ENCODE measurements at regions not wholly inside any gene's neighbourhood (a gene's known extent, or its start where the extent isn't known, plus 50 kb on each side); places are given as distances from the start of the nearest gene placed in this dataset.

GRCh38 chr14:61997161-61997560 is 234.9 kb downstream of the SNAPC1 start:
- TF ChIP-seq, protein P1, sequence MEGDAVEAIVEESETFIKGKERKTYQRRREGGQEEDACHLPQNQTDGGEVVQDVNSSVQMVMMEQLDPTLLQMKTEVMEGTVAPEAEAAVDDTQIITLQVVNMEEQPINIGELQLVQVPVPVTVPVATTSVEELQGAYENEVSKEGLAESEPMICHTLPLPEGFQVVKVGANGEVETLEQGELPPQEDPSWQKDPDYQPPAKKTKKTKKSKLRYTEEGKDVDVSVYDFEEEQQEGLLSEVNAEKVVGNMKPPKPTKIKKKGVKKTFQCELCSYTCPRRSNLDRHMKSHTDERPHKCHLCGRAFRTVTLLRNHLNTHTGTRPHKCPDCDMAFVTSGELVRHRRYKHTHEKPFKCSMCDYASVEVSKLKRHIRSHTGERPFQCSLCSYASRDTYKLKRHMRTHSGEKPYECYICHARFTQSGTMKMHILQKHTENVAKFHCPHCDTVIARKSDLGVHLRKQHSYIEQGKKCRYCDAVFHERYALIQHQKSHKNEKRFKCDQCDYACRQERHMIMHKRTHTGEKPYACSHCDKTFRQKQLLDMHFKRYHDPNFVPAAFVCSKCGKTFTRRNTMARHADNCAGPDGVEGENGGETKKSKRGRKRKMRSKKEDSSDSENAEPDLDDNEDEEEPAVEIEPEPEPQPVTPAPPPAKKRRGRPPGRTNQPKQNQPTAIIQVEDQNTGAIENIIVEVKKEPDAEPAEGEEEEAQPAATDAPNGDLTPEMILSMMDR (IDR thresholded peaks at IDR 0.05; ENCODE audit: control insufficient read depth, extremely low read depth, insufficient read depth): no peak
- no peak for DNase-seq (ENCODE audit: low read depth)
- H3K4me3 ChIP-seq (ENCODE audit: low read depth, low read length): no peak overlapping the region

GRCh38 chr14:62001963-62002362 is 239.7 kb downstream of the SNAPC1 start:
- H3K4me3 ChIP-seq (ENCODE audit: low read depth, low read length): no peak overlapping the region
- DNase-seq (ENCODE audit: low read depth): no peak
- TF ChIP-seq, protein P1 (IDR thresholded peaks at IDR 0.05; ENCODE audit: control insufficient read depth, extremely low read depth, insufficient read depth): no peak

- H3K4me3 ChIP-seq (ENCODE audit: low read depth, low read length): no peak overlapping the region
- DNase-seq (ENCODE audit: low read depth): no peak
- TF ChIP-seq, protein P1 (IDR thresholded peaks at IDR 0.05; ENCODE audit: control insufficient read depth, extremely low read depth, insufficient read depth): no peak
These were observed 240.4 kb downstream of the SNAPC1 start for GRCh38 chr14:62002642-62003041.

DNA sequence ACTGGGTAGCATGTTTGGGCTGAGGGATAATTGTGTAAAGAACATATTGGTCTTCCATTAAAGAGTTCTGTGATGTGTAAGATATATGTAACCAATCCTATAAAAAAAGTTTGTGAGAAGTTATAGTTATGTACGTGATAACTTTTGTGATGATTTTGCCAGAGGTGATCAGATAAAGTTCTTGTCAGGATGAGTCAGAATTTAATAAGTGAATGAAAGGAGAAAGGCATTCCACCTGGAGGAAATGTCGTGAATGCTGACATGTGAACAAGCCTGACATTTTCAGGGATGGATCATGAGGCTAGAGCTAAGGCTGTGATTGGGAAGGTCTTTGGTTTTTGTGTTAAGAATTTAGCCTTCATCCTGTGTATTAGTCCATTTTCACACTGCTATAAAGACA is 241.5 kb downstream of the SNAPC1 start:
- DNase-seq (ENCODE audit: low read depth): no peak
- H3K4me3 ChIP-seq (ENCODE audit: low read depth, low read length): no peak overlapping the region
- TF ChIP-seq, protein P1 (IDR thresholded peaks at IDR 0.05; ENCODE audit: control insufficient read depth, extremely low read depth, insufficient read depth): no peak

- no peak overlapping the region for H3K4me3 ChIP-seq (ENCODE audit: low read depth, low read length)
- TF ChIP-seq, protein P1 (IDR thresholded peaks at IDR 0.05; ENCODE audit: control insufficient read depth, extremely low read depth, insufficient read depth): no peak
- DNase-seq (ENCODE audit: low read depth): no peak
These were observed 244.0 kb downstream of the SNAPC1 start for GRCh38 chr14:62006116-62006731.

DNA sequence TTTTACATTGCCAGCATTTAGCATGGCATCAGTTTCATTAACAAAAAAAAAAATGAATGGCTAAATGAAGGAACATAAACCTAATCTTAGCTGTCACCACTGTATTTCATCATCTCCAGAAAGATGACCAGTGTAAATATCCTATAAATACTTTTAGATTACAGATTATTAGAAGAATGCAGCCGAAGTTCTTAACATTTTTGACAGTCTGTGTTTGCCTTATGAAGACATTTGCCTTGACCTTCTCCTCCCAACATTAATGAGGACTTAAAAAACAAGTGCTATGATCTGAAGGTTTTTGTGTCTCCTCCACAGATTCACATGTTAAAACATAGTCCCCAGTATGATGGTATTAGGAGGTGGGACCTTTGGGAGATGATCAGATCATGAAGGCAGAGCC is 253.0 kb downstream of the SNAPC1 start:
- TF ChIP-seq, protein P1 (IDR thresholded peaks at IDR 0.05; ENCODE audit: control insufficient read depth, extremely low read depth, insufficient read depth): no peak
- DNase-seq (ENCODE audit: low read depth): no peak
- no peak overlapping the region for H3K4me3 ChIP-seq (ENCODE audit: low read depth, low read length)

DNA sequence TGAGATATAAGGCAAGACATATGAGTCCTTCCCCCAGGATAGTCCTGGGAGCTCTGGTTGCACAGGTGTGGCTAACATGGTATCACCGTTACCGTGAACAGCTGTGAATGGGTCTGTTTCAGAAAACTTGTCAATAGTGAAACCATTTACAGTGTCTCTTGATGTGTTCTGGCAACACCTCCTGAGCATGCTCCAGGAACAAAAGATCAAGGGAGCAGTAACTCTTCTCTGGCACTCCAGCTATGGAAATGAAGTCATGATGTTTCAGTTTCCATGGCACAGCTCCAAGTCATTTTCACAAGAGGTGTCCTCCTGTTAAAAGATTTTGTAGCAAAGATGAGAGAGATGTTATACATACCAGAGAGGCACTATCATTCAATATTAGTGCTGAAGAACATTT is 253.7 kb downstream of the SNAPC1 start:
- DNase-seq (ENCODE audit: low read depth): no peak
- TF ChIP-seq, protein P1 (IDR thresholded peaks at IDR 0.05; ENCODE audit: control insufficient read depth, extremely low read depth, insufficient read depth): no peak
- H3K4me3 ChIP-seq (ENCODE audit: low read depth, low read length): no peak overlapping the region

All from LNCaP clone FGC (cell line).